ENCODE measurements at regions not wholly inside any gene's neighbourhood (a gene's known extent, or its start where the extent isn't known, plus 50 kb on each side); places are given as distances from the start of the nearest gene placed in this dataset.

DNA sequence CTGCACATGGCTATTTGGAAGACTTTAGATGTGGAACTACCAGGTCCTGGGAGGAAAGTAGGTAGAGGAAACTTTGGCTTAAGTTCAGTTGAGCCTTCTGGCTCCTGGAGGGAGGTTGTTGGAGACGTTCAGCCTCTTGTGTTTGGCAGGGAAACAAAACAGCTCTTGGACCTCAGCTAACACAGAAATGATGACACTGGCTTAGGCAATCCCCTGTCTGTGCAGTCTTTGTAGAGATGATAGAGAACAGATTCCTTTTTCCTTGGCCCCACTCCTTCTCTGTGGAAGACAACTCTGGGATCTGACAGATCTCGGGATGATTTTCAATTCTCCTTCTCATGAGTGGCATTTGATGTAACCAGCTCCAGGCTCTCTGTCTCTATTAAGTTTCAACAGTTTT is 428.5 kb downstream of the TMEM135 start:
- TF ChIP-seq, protein P1, sequence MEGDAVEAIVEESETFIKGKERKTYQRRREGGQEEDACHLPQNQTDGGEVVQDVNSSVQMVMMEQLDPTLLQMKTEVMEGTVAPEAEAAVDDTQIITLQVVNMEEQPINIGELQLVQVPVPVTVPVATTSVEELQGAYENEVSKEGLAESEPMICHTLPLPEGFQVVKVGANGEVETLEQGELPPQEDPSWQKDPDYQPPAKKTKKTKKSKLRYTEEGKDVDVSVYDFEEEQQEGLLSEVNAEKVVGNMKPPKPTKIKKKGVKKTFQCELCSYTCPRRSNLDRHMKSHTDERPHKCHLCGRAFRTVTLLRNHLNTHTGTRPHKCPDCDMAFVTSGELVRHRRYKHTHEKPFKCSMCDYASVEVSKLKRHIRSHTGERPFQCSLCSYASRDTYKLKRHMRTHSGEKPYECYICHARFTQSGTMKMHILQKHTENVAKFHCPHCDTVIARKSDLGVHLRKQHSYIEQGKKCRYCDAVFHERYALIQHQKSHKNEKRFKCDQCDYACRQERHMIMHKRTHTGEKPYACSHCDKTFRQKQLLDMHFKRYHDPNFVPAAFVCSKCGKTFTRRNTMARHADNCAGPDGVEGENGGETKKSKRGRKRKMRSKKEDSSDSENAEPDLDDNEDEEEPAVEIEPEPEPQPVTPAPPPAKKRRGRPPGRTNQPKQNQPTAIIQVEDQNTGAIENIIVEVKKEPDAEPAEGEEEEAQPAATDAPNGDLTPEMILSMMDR (IDR thresholded peaks at IDR 0.05), result no peak
- TF ChIP-seq POLR2A (IDR thresholded peaks at IDR 0.05), result no peak

All from heart left ventricle (tissue), 13 donors.